ENCODE measurements at regions not wholly inside any gene's neighbourhood (a gene's known extent, or its start where the extent isn't known, plus 50 kb on each side); places are given as distances from the start of the nearest gene placed in this dataset.

- Histone ChIP-seq H3K4me2 (ENCODE audit: insufficient read depth, low read length) (no peak overlapping the region), H3K9me1 (ENCODE audit: control insufficient read depth, insufficient read depth, low read length) (no peaks in the 10 kb centered on the region), H3K27ac (ENCODE audit: extremely low read depth, low read depth, low read length) (no peak overlapping the region), H3K4me3 (no peak overlapping the region), H3K9ac (ENCODE audit: insufficient read depth in 1 of 2, low read depth in 2 of 2, low read length in 2 of 2) (no peak overlapping the region), H3K4me1 (replicated peaks in 1 of 2; ENCODE audit: control insufficient read depth in 2 of 2, insufficient read depth in 2 of 2, low read length in 2 of 2) (no peaks in the 10 kb centered on the region), H2AFZ (ENCODE audit: low read depth, low read length) (no peak overlapping the region), H3K9me3 (replicated peaks; ENCODE audit: control insufficient read depth, insufficient read depth, low read depth, low read length) (no peaks in the 10 kb centered on the region), H3K79me2 (ENCODE audit: control insufficient read depth, insufficient read depth, low read length) (no peaks in the 10 kb centered on the region), H4K20me1 (replicated peaks; ENCODE audit: control insufficient read depth, insufficient read depth, low read length) (no peaks in the 10 kb centered on the region), H3K36me3 (ENCODE audit: control insufficient read depth, insufficient read depth, low read length) (no peaks in the 10 kb centered on the region), H3K27me3 (ENCODE audit: control insufficient read depth in 2 of 2, insufficient read depth in 2 of 2, low read length in 2 of 2) (no peaks in the 10 kb centered on the region)
- no TSS peak for BruUV-seq (replicated peaks)
- no peak for ATAC-seq
- ChIA-PET CTCF (ENCODE audit: low intra/inter-chr PET ratio) (no interaction called here), POLR2A (no interaction called here)
- FAIRE-seq, result no peak
- DNase-seq (ENCODE audit: extremely low read depth in 1 of 4, low spot score in 3 of 4), result peak in 2 of 4 experiments; percentile 7 to 19
- TF ChIP-seq ZNF551 (CRISPR knock-in tag; IDR thresholded peaks at IDR 0.05), result no peak
- TF ChIP-seq CTCF (IDR thresholded peaks at IDR 0.05 in 2 of 3, conservative IDR thresholded peaks at IDR 0.05 in 1 of 3; ENCODE audit: insufficient read depth in 2 of 3, low read depth in 1 of 3, low read length in 3 of 3), result peak in 2 of 3 experiments; percentile 31 to 35; a peak in 3 of 6 replicates
- 0 out of 4 replicates have a peak, but pooled peaks of 1 of the 2 experiments have one; percentile 4 for TF ChIP-seq RAD21 (CRISPR knock-in tag; conservative IDR thresholded peaks at IDR 0.05 in 1 of 2, IDR thresholded peaks at IDR 0.05 in 1 of 2)
- in situ Hi-C loops (cut with MboI) (no loop called here), intact Hi-C loops (cut with micrococcal nuclease) (no loop called here)
- 3% methylated on average over 5 of the region's 6 CpGs for WGBS (ENCODE audit: insufficient coverage, low coverage, missing lambda C conversion rate)
These were observed 458.6 kb upstream of the GOT2 start for GRCh38 chr16:59192551-59193199.

- no TSS peak for BruUV-seq (replicated peaks)
- CTCF ChIA-PET (ENCODE audit: low intra/inter-chr PET ratio), result no interaction called here
- no peaks in the 10 kb centered on the region for H4K20me1 ChIP-seq (replicated peaks; ENCODE audit: control insufficient read depth, insufficient read depth, low read length)
- no peak for TF ChIP-seq BCOR (IDR thresholded peaks at IDR 0.05)
- TF ChIP-seq ZFP30 (CRISPR knock-in tag; IDR thresholded peaks at IDR 0.05; ENCODE audit: borderline replicate concordance), result no peak
- no peak for TF ChIP-seq THRAP3 (IDR thresholded peaks at IDR 0.05; ENCODE audit: borderline replicate concordance)
- TF ChIP-seq ZNF408 (CRISPR knock-in tag; IDR thresholded peaks at IDR 0.05; ENCODE audit: low read depth), result no peak
- no peak for TF ChIP-seq PYGO2 (tag; IDR thresholded peaks at IDR 0.05)
- TF ChIP-seq BCL6 (CRISPR knock-in tag; IDR thresholded peaks at IDR 0.05), result no peak
- TF ChIP-seq TSHZ1 (CRISPR knock-in tag; IDR thresholded peaks at IDR 0.05), result no peak
These were observed 456.6 kb upstream of the GOT2 start for GRCh38 chr16:59190731-59191130.

More at GRCh38 chr16:59190731-59191130, 456.6 kb upstream of the GOT2 start:
- Histone ChIP-seq H3K9ac (ENCODE audit: insufficient read depth in 1 of 2, low read depth in 2 of 2, low read length in 2 of 2) (no peak overlapping the region), H3K4me1 (replicated peaks in 1 of 2; ENCODE audit: control insufficient read depth in 2 of 2, insufficient read depth in 2 of 2, low read length in 2 of 2) (no peaks in the 10 kb centered on the region), H3K79me2 (ENCODE audit: control insufficient read depth, insufficient read depth, low read length) (no peaks in the 10 kb centered on the region), H2AFZ (ENCODE audit: low read depth, low read length) (no peak overlapping the region), H3K27me3 (ENCODE audit: control insufficient read depth in 2 of 2, insufficient read depth in 2 of 2, low read length in 2 of 2) (no peaks in the 10 kb centered on the region), H3K4me3 (no peak overlapping the region), H3K27ac (ENCODE audit: extremely low read depth, low read depth, low read length) (no peak overlapping the region), H3K36me3 (ENCODE audit: control insufficient read depth, insufficient read depth, low read length) (no peaks in the 10 kb centered on the region), H3K9me3 (replicated peaks; ENCODE audit: control insufficient read depth, insufficient read depth, low read depth, low read length) (no peaks in the 10 kb centered on the region), H3K4me2 (ENCODE audit: insufficient read depth, low read length) (no peak overlapping the region), H3K9me1 (ENCODE audit: control insufficient read depth, insufficient read depth, low read length) (no peaks in the 10 kb centered on the region)
- no peak for DNase-seq (ENCODE audit: extremely low read depth in 1 of 4, low spot score in 3 of 4)
- ATAC-seq, result no peak
- intact Hi-C loops (cut with micrococcal nuclease) (no loop called here), in situ Hi-C loops (cut with MboI) (no loop called here)
- FAIRE-seq, result no peak
- POLR2A ChIA-PET, result no interaction called here
